ENCODE measurements at regions not wholly inside any gene's neighbourhood (a gene's known extent, or its start where the extent isn't known, plus 50 kb on each side); places are given as distances from the start of the nearest gene placed in this dataset.

DNA sequence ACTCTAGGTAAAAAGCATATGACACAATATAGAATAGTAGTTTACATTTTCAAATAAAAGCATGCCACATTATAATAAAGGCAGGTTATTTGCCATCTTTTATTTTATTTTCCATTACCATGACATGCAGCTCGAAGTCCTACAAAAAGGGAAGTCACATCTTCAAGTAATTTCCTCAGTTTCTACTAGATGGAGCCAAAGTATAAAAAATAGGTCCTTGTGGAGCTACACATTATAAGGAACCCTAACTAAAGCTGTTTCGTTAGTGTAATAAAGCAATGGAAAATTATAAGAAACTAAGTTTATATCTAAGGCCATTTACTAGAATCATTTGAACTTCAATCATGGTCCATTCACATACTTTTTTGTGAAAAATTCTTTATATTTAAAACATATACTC lies 674.5 kb downstream of the KCNJ3 start:
- Histone ChIP-seq H3K9me3 (no peaks in the 10 kb centered on the region), H3K4me1 (no peaks in the 10 kb centered on the region), H3K36me3 (no peaks in the 10 kb centered on the region), H3K4me3 (no peak overlapping the region), H3K27ac (no peak overlapping the region), H3K27me3 (no peaks in the 10 kb centered on the region)
- no peak for DNase-seq (ENCODE audit: low spot score in 2 of 2)
- intact Hi-C loops (cut with DNase I), result no loop called here
- TF ChIP-seq, protein P1, sequence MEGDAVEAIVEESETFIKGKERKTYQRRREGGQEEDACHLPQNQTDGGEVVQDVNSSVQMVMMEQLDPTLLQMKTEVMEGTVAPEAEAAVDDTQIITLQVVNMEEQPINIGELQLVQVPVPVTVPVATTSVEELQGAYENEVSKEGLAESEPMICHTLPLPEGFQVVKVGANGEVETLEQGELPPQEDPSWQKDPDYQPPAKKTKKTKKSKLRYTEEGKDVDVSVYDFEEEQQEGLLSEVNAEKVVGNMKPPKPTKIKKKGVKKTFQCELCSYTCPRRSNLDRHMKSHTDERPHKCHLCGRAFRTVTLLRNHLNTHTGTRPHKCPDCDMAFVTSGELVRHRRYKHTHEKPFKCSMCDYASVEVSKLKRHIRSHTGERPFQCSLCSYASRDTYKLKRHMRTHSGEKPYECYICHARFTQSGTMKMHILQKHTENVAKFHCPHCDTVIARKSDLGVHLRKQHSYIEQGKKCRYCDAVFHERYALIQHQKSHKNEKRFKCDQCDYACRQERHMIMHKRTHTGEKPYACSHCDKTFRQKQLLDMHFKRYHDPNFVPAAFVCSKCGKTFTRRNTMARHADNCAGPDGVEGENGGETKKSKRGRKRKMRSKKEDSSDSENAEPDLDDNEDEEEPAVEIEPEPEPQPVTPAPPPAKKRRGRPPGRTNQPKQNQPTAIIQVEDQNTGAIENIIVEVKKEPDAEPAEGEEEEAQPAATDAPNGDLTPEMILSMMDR (IDR thresholded peaks at IDR 0.05), result no peak

DNA sequence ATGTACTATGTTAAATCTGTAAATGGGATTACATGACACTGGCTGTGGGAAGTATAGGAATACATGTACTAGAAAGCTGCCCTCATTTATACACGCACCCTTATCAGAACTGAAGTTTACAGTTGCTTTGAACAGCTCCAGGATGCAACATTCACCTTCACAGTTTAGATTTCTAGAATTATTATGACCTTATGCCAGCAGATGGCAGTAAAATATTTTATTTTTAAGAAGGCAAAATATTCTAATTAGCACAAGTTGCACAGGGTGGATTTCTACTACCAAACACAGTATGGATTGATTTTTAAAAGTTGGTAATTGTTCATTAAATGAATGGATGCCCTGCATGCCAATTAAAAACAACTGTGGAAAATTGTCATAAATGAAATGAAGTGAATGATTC lies 670.4 kb downstream of the KCNJ3 start:
- Histone ChIP-seq H3K27ac (no peak overlapping the region), H3K27me3 (no peaks in the 10 kb centered on the region), H3K4me1 (no peaks in the 10 kb centered on the region), H3K9me3 (no peaks in the 10 kb centered on the region), H3K4me3 (no peak overlapping the region), H3K36me3 (no peaks in the 10 kb centered on the region)
- intact Hi-C loops (cut with DNase I), result no loop called here
- TF ChIP-seq, protein P1 (IDR thresholded peaks at IDR 0.05), result peak in 1 of 3 experiments; percentile 7
- no peak for DNase-seq (ENCODE audit: low spot score in 2 of 2)

DNA sequence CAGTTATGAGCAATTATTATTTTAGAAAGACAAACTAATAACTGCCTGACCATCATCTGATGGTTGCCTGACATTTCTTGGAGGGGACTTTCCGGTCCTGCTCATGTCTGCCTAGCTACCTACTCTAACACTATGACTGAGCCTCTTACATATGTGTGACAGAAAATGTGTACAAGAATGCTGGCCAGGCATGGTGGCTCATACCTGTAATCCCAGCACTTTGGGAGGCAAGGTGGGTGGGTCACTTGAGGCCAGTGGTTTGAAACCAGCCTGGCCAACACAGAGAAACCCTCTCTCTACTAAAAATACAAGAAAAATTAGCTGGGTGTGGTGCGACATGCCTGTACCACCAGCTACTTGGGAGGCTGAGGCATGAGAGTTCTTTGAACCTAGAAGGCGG lies 666.3 kb downstream of the KCNJ3 start:
- H3K27me3 ChIP-seq, result no peaks in the 10 kb centered on the region
- no peak overlapping the region for H3K4me3 ChIP-seq
- no peaks in the 10 kb centered on the region for H3K9me3 ChIP-seq
- no peaks in the 10 kb centered on the region for H3K36me3 ChIP-seq
- intact Hi-C loops (cut with DNase I), result no loop called here
- DNase-seq (ENCODE audit: low spot score in 2 of 2), result no peak
- H3K4me1 ChIP-seq, result no peaks in the 10 kb centered on the region
- H3K27ac ChIP-seq, result no peak overlapping the region
- TF ChIP-seq, protein P1 (IDR thresholded peaks at IDR 0.05), result no peak

DNA sequence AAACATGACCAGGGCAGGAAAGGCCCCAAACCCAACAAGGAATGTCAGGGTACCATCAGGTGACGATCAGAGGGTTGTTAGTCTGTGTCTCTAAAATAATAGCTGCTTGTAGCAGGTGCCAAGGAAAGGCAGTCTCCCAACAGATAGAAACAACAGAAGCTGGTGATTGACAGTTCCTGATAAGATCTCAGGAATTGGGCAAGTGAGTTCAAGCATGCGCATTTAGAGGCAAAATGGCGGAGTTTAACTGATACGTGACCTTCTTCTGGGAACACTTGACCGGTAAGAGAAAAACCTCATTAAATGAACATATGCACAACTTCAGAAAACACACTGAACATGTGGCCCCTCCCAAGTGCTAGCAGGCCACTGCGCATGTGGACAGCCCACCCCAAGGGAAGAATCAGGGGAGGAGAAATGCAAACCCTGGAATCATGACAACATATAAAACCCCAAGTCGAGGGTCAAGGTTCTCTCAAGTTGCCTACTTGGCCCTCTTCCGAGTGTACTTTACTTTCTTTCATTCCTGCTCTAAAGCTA lies 664.9 kb downstream of the KCNJ3 start:
- DNase-seq (ENCODE audit: low spot score in 2 of 2), result no peak
- no peaks in the 10 kb centered on the region for H3K36me3 ChIP-seq
- H3K27ac ChIP-seq, result no peak overlapping the region
- no peaks in the 10 kb centered on the region for H3K9me3 ChIP-seq
- H3K4me1 ChIP-seq, result no peaks in the 10 kb centered on the region
- H3K27me3 ChIP-seq, result no peaks in the 10 kb centered on the region
- no peak overlapping the region for H3K4me3 ChIP-seq
- intact Hi-C loops (cut with DNase I), result no loop called here
- TF ChIP-seq, protein P1 (IDR thresholded peaks at IDR 0.05), result no peak

DNA sequence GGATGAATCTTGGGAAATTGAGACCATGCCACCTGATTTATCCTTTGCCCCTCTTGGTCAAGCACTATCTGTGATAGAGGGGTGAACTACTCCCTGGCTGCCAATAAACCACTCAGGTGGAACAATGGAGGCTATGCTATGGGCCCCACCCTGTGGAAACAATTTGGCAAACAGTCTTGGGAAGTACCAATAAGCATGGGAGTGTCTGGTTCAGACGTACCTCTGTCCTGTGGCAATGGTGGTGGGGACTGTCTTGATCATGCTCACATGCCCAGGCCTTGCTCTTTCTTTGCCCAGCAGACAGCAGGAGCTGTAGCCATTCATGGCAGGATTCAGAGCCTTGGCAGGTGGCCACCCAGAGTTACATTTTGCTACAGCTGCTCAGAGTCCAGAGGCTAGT lies 658.7 kb downstream of the KCNJ3 start:
- DNase-seq (ENCODE audit: low spot score in 2 of 2), result no peak
- no peaks in the 10 kb centered on the region for H3K4me1 ChIP-seq
- intact Hi-C loops (cut with DNase I), result no loop called here
- no peaks in the 10 kb centered on the region for H3K36me3 ChIP-seq
- no peaks in the 10 kb centered on the region for H3K27me3 ChIP-seq
- TF ChIP-seq, protein P1 (IDR thresholded peaks at IDR 0.05), result no peak
- H3K4me3 ChIP-seq, result no peak overlapping the region
- H3K27ac ChIP-seq, result no peak overlapping the region
- H3K9me3 ChIP-seq, result no peaks in the 10 kb centered on the region

DNA sequence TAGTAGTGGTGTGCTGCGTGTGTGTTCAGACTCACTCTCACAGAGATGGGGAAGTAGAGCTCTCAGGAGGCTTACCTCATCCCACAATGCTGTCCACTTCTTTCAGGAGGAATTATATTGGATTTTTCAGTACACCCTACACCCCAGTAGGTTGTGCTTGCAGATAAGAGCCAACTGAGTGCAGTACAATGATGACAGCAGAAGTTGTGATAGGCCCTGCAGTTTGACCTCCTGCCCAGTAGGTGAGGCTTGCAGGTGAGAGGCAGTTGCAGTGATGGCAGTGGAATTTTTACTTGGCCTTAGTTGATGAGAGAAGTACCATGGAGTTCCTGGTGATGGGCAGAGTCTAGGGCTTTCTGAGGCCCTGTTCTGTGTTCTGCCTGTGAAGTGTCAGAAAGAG lies 657.8 kb downstream of the KCNJ3 start:
- no peak overlapping the region for H3K27ac ChIP-seq
- DNase-seq (ENCODE audit: low spot score in 2 of 2), result no peak
- intact Hi-C loops (cut with DNase I), result no loop called here
- no peaks in the 10 kb centered on the region for H3K9me3 ChIP-seq
- H3K27me3 ChIP-seq, result no peaks in the 10 kb centered on the region
- no peaks in the 10 kb centered on the region for H3K4me1 ChIP-seq
- H3K36me3 ChIP-seq, result no peaks in the 10 kb centered on the region
- no peak overlapping the region for H3K4me3 ChIP-seq
- TF ChIP-seq, protein P1 (IDR thresholded peaks at IDR 0.05), result no peak
